Mammary epithelial cell (primary cell): ENCODE measurements at regions not wholly inside any gene's neighbourhood (a gene's known extent, or its start where the extent isn't known, plus 50 kb on each side); places are given as distances from the start of the nearest gene placed in this dataset.

Experiments used
- EZH2 ChIP-seq: IDR thresholded peaks from 2 replicates; pipeline ENCODE4 v1.6.1; 2012; ENCODE audit warnings: low read length, inconsistent platforms, borderline replicate concordance
- TF ChIP-seq, protein P1 (sequence below), 2 donors: IDR thresholded peaks in 1 of 2; conservative IDR thresholded peaks in 1 of 2; 2 replicates each; pipeline ENCODE4 v1.5.1; 2011 to 2012; ENCODE audit warnings: inconsistent platforms in 2 of 2, low read length in 2 of 2, mild to moderate bottlenecking in 2 of 2, control low read depth in 1 of 2, low read depth in 1 of 2; ENCODE audit not compliant: insufficient read depth in 1 of 2; ENCODE audit errors: extremely low read depth in 1 of 2

DNA sequence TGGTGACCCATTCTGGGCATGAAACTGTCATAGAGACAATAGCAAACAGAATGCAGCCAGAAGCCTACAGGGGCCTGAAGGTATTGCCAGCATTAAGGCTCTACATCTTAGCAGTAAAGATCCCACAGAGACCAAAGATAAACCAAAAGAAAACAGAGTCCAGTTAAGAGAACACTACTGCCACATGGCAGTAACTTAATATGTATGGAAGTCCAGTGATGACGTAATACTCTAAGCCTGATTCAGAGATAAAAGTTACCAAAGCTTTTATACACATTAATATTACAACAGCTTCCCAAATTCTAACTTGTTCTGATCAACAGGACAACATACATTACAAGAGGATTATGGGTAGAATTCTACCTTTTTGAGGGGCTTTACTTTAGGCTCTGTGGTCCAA lies 371.5 kb downstream of the PRELID2 start:
- TF ChIP-seq, protein P1, sequence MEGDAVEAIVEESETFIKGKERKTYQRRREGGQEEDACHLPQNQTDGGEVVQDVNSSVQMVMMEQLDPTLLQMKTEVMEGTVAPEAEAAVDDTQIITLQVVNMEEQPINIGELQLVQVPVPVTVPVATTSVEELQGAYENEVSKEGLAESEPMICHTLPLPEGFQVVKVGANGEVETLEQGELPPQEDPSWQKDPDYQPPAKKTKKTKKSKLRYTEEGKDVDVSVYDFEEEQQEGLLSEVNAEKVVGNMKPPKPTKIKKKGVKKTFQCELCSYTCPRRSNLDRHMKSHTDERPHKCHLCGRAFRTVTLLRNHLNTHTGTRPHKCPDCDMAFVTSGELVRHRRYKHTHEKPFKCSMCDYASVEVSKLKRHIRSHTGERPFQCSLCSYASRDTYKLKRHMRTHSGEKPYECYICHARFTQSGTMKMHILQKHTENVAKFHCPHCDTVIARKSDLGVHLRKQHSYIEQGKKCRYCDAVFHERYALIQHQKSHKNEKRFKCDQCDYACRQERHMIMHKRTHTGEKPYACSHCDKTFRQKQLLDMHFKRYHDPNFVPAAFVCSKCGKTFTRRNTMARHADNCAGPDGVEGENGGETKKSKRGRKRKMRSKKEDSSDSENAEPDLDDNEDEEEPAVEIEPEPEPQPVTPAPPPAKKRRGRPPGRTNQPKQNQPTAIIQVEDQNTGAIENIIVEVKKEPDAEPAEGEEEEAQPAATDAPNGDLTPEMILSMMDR (conservative IDR thresholded peaks at IDR 0.05 in 1 of 2, IDR thresholded peaks at IDR 0.05 in 1 of 2; ENCODE audit: extremely low read depth in 1 of 2, insufficient read depth in 1 of 2, low read depth in 1 of 2, low read length in 2 of 2) = no peak
- TF ChIP-seq EZH2 = no peak
